ENCODE measurements at regions not wholly inside any gene's neighbourhood (a gene's known extent, or its start where the extent isn't known, plus 50 kb on each side); places are given as distances from the start of the nearest gene placed in this dataset.

- Histone ChIP-seq H3K23ac (ENCODE audit: insufficient read length) (no peak overlapping the region), H2BK5ac (ENCODE audit: low read depth, low read length) (no peak overlapping the region), H2AK5ac (ENCODE audit: low read depth, low read length) (no peak overlapping the region), H3K4ac (replicated peaks; ENCODE audit: insufficient read length, low read depth, low read length) (no peak overlapping the region), H3K27ac (ENCODE audit: low read depth, low read length) (no peak overlapping the region), H4K8ac (ENCODE audit: extremely low read depth, insufficient read depth, low read length) (no peak overlapping the region), H3K79me1 (ENCODE audit: low read depth, low read length) (no peaks in the 10 kb centered on the region), H3K4me1 (replicated peaks in 1 of 4; ENCODE audit: control insufficient read depth in 3 of 4, insufficient read depth in 4 of 4, low read length in 3 of 4) (0 out of 7 replicates have a peak, but pooled peaks cover 0 to 2% (median 0%) of the 10 kb centered on the region in 4 experiments), H2BK15ac (ENCODE audit: low read length) (no peak overlapping the region), H3K23me2 (ENCODE audit: low read depth, low read length) (no peaks in the 10 kb centered on the region; the same call in 1 of the 2 replicates), H4K20me1 (replicated peaks in 1 of 2; ENCODE audit: control insufficient read depth in 1 of 2, insufficient read depth in 2 of 2, low read length in 2 of 2) (no peaks in the 10 kb centered on the region), H2BK12ac (ENCODE audit: low read depth, low read length) (no peak overlapping the region), H3K18ac (ENCODE audit: extremely low read depth, low read length) (no peak overlapping the region), H3K27me3 (replicated peaks in 1 of 4; ENCODE audit: control insufficient read depth in 3 of 4, extremely low read depth in 1 of 4, insufficient read depth in 3 of 4, low read length in 3 of 4) (no peaks in the 10 kb centered on the region), H3K36me3 (ENCODE audit: control insufficient read depth in 2 of 4, insufficient read depth in 4 of 4, low read length in 3 of 4) (no peaks in the 10 kb centered on the region), H3K4me2 (ENCODE audit: insufficient read depth in 1 of 2, low read depth in 2 of 2, low read length in 2 of 2) (no peak overlapping the region), H4K5ac (ENCODE audit: insufficient read length, low read depth, low read length) (no peak overlapping the region), H3K9ac (replicated peaks in 1 of 4; ENCODE audit: extremely low read depth in 1 of 4, low read depth in 3 of 4, low read length in 3 of 4) (no peak overlapping the region), H2BK120ac (replicated peaks; ENCODE audit: low read depth, low read length) (no peak overlapping the region), H2BK20ac (ENCODE audit: low read length) (no peak overlapping the region), H3K9me3 (ENCODE audit: insufficient read depth in 2 of 2, low read depth in 1 of 2, low read length in 1 of 2) (no peaks in the 10 kb centered on the region), H3K79me2 (ENCODE audit: control insufficient read depth in 1 of 2, insufficient read depth in 2 of 2, low read length in 2 of 2) (no peaks in the 10 kb centered on the region), H3K4me3 (ENCODE audit: extremely low read depth in 1 of 4, insufficient read depth in 2 of 4, low read depth in 3 of 4, low read length in 4 of 4) (no peak overlapping the region), H4K91ac (replicated peaks; ENCODE audit: insufficient read length, low read length) (no peak overlapping the region), H2AFZ (ENCODE audit: low read length) (no peak overlapping the region), H3K56ac (replicated peaks; ENCODE audit: insufficient read length, low read depth, low read length) (no peak overlapping the region), H3K14ac (ENCODE audit: insufficient read length) (no peak overlapping the region)
- ChIA-PET CTCF (ENCODE audit: partially characterized antibody) (interaction anchor here (0.6 to 2.0 kb wide), 21 partner anchors 11 to 383 kb away, joined by 3 to 10 read pairs (median 3); partner anchors contain the start of gene EYA4), POLR2A (ENCODE audit: partially characterized antibody) (no interaction called here)
- TF ChIP-seq KDM1A (IDR thresholded peaks at IDR 0.05; ENCODE audit: borderline replicate concordance, low read length) (no peak), MAFK (IDR thresholded peaks at IDR 0.05; ENCODE audit: low read depth, low read length) (no peak), RXRA (IDR thresholded peaks at IDR 0.05; ENCODE audit: insufficient read depth, low read depth, low read length) (no peak), CREB1 (IDR thresholded peaks at IDR 0.05) (no peak), NANOG (IDR thresholded peaks at IDR 0.05; ENCODE audit: insufficient read depth, low read depth, low read length, poor library complexity, severe bottlenecking) (no peak)
- DNase-seq (ENCODE audit: low read depth in 1 of 2, low spot score in 2 of 2) (no peak), FAIRE-seq (no peak)
- WGBS, 2 experiments (ENCODE audit: extremely low coverage in 1 of 2, insufficient coverage in 1 of 2, insufficient read length in 1 of 2, insufficient replicate concordance in 2 of 2, low coverage in 1 of 2, low lambda C conversion rate in 2 of 2, missing lambda C conversion rate in 1 of 2) = 91% methylated on average over 4 of the region's 4 CpGs; no CpG with 5 or more reads in 1 of the 2 experiments
Measured at GRCh38 chr6:133185731-133186130, 55.4 kb upstream of the EYA4 start.

Data from H1 (cell line).